ENCODE measurements at regions not wholly inside any gene's neighbourhood (a gene's known extent, or its start where the extent isn't known, plus 50 kb on each side); places are given as distances from the start of the nearest gene placed in this dataset.

DNA sequence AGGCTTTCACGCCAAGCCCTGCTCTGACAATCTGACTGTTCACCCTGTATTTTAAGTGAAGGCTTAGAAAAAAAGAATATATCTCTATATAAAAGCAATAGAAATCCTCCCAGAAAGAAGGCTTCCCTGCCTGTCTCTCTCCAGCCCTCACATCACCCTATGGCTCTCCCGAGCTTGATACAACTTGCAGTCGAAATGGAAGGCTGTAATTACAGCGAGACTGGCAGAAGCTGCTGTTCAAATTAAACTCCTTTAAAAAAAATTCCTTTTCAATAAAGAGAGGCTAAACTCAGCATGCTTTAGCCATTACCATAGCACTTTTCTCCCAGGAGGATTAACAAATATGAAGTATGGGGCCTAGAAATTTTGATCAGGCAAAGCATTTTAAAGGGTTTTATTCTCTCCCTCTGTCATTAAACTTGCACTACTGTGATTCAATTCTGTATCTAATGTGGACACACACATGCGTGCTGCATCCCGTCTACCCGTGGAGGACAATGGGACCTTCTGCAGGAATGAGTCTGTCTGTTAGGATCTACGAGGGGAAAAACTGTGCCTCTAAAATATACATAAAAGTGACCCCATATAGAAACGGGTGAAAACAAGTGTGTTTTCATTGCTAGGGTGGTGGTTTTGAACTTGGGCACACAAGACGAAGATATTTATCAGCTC is 223.8 kb downstream of the USP6NL start:
- 76 to 81% (median 78%) methylated on average over 10 of the region's 10 CpGs for WGBS, 3 donors
- Histone ChIP-seq H3K4me1 (ENCODE audit: insufficient read depth) (no peaks in the 10 kb centered on the region), H3K9me3 (no peaks in the 10 kb centered on the region), H3K4me3 (no peak overlapping the region), H3K27me3 (no peaks in the 10 kb centered on the region), H3K27ac (no peak overlapping the region), H3K36me3 (no peaks in the 10 kb centered on the region)
- DNase-seq = no peak
- no peak for TF ChIP-seq EP300 (IDR thresholded peaks at IDR 0.05)
- no peak for TF ChIP-seq POLR2A (IDR thresholded peaks at IDR 0.05)
- TF ChIP-seq, protein P1, sequence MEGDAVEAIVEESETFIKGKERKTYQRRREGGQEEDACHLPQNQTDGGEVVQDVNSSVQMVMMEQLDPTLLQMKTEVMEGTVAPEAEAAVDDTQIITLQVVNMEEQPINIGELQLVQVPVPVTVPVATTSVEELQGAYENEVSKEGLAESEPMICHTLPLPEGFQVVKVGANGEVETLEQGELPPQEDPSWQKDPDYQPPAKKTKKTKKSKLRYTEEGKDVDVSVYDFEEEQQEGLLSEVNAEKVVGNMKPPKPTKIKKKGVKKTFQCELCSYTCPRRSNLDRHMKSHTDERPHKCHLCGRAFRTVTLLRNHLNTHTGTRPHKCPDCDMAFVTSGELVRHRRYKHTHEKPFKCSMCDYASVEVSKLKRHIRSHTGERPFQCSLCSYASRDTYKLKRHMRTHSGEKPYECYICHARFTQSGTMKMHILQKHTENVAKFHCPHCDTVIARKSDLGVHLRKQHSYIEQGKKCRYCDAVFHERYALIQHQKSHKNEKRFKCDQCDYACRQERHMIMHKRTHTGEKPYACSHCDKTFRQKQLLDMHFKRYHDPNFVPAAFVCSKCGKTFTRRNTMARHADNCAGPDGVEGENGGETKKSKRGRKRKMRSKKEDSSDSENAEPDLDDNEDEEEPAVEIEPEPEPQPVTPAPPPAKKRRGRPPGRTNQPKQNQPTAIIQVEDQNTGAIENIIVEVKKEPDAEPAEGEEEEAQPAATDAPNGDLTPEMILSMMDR (IDR thresholded peaks at IDR 0.05) = no peak
- intact Hi-C loops (cut with DNase I) = no loop called here

DNA sequence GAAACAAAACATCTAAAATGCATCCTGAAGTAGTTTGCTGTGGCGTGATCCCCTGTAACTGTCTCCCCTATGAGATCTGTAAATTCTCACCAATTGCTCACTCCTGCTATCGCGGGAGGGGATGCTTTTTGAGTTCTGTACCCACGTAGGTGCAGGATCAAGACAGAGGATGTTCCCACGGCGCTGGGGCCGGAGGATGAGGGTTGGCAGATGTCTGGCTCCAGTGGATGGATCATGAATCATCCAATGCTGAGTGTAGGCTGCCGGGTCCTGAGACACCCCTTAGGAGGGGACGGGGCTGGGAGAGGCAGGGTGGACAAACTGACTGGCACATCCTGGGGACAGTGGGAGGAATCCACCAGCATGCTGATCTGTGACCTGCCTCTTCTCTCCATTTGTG is 224.4 kb downstream of the USP6NL start:
- no peak for DNase-seq
- Histone ChIP-seq H3K4me3 (no peak overlapping the region), H3K9me3 (no peaks in the 10 kb centered on the region), H3K36me3 (no peaks in the 10 kb centered on the region), H3K27ac (no peak overlapping the region), H3K4me1 (ENCODE audit: insufficient read depth) (no peaks in the 10 kb centered on the region), H3K27me3 (no peaks in the 10 kb centered on the region)
- TF ChIP-seq EP300 (IDR thresholded peaks at IDR 0.05) (no peak), POLR2A (IDR thresholded peaks at IDR 0.05) (no peak)
- TF ChIP-seq, protein P1 (IDR thresholded peaks at IDR 0.05) = no peak
- WGBS, 3 donors = 66 to 80% (median 76%) methylated on average over 9 of the region's 9 CpGs
- intact Hi-C loops (cut with DNase I) = no loop called here
